Right hindlimb (tissue), 1 donor: ENCODE measurements at regions not wholly inside any gene's neighbourhood (a gene's known extent, or its start where the extent isn't known, plus 50 kb on each side); places are given as distances from the start of the nearest gene placed in this dataset.
"Not testable (repeated sequence)": the region's sequence is repeated elsewhere in the genome, so short reads cannot be mapped to it uniquely, and the experiment has no call there.

Experiments used
- DNase-seq: peaks from one replicate; pipeline ENCODE4 v3.0.0-alpha.2; 2018

GRCh38 chr1:224791362-224791941 is 138.0 kb upstream of the DNAH14 start:
- no peak for DNase-seq

DNA sequence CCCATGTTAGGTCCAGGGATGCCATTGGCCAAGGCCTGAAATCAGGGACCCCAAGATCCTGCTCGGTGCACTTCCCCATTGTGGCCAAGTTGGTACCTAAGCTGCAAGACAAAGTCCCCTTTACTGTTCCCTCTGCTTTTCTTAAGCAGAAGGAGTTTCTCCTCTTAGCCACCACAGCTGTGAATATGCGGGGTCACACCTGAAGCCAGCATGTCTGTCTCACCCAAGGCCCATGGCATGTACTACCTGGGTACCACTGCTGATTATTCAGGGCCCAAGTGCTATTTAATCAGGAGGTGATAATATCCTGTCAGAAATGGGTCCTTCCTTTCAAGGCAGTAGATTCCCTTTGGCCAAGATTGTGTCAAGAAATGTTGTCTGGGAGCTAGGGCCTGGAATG is 133.9 kb upstream of the DNAH14 start:
- DNase-seq, result no peak

DNA sequence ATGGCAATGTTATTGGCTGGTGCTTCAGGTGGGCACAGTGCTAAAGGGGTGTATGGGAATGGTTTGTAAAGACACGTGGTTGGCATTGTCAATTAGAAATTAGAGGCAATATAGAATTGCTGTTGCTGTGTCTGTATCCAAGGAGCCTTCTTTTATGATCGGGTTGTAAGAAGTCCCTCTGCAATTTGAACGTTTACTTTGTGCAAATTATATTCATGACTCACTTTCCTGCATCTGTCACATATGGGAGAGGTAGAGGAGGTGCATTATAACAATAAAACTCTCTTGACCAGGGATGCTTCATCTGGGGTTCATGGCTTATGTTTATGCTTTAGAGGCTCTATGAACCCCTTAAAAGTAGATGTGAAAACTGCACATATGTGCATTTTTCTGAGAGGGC is 130.4 kb upstream of the DNAH14 start:
- DNase-seq, result no peak

DNA sequence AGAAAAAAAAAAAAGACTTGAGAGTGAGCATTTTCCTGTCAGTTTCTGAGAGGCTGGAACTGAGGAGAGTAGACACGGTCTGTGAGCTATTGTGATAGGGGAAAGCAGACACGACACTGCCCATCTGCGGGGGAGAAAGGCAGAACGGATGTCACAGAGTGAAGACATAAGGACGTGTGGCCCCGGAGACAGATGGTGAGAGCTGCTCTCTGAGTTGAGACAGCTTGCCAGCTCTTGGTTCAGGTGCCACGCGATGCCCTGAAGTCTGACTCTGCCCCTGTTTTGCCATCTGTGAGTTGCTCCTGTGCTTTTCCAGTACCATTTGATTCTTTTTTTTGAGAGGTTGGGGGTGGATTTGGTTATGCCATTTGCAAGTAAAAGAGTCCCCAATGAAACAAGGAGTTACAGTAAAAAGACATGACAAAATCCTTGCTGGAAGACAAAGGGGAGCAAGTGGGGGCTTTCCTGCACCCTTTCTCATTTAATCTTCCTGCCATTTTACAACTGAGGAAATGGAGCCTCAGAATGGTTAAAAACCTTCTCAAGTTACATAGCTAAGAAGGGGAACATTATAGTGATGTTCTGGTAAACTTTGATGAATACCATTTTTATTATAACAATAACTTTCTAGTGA is 128.9 kb upstream of the DNAH14 start:
- no peak for DNase-seq

- no peak for DNase-seq
Measured at GRCh38 chr1:224801844-224802490, 127.5 kb upstream of the DNAH14 start.

GRCh38 chr1:224802617-224803016 is 126.9 kb upstream of the DNAH14 start:
- DNase-seq, result no peak

DNA sequence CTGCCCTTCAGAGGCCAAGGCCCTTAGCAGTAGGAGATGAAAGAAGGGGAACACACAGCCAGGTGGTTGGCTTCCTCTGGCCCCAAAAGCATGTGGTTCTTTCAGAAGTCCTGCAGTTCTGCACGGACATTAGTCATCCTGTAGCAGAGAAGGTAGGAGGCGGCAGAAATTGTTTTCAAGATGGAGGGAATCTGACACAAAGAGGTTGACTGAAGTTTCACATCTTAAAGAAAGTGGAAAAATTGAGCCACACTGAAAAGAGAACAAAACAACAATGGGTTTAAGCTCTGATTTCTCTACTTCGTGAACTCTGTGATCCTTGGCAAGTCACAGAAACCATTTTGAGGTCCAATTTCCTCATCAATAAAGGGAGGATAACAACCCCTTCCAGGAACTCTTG is 125.3 kb upstream of the DNAH14 start:
- DNase-seq, result no peak

DNA sequence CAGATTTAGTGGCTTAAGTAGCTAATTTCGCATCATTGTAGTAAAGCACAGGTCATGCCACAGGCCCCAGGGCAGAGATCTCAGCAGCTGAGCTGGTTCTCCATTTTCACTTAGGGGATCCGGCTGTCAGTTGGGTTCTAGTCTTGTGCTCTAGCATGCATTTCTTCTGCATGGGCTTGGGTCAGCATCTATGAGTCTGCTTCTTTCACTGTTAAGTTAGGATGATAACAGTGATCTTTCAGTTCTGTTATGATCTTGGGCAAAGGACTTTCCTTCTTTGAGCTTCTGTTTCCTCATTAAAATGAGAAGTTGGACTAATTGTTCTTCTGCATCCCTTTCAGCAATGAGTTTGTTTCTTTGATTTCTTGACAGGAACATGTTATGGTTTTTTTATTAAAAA is 123.6 kb upstream of the DNAH14 start:
- DNase-seq, result no peak

DNA sequence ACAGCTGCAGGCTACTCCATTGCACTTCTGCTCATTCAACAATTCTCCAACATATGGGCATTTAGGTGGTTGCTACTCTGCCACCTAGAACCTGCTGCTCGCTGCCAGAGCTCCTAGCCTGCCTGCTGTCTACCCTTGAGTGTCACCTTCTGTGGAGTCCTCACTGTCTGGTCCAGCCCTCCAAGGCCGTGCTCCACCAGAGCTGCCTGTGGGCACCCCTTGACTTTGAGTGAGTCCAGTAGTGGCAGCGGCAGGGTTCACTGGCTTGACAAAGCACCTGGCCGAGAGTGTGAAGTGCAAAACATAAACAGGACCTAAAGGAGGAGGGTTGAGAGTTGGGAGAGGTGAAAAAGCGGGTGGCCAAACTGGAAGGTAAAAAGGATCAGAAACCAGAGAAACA is 120.3 kb upstream of the DNAH14 start:
- no peak for DNase-seq

DNA sequence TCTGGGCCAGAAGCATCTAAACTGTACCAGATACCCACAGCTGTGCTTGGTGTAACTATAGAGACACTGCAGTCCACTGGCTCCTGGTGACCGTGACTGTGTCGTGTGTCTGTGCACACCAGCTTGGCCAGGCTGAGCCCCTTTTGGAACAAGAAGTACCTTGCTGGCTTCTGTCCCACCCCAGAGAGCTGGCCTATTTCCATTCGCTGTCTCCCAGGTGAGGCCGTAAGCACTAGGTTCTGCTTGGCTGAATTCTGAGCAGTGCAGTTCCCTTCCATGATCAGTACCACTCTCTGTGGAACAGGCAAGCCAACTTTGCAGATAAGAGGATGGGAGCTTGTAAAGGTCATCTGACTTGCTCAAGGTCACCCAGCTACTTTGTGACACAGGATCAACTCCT is 119.9 kb upstream of the DNAH14 start:
- DNase-seq, result no peak

- no peak for DNase-seq
Measured at GRCh38 chr1:224811564-224811963, 117.9 kb upstream of the DNAH14 start.

GRCh38 chr1:224815647-224816046 is 113.8 kb upstream of the DNAH14 start:
- DNase-seq, result no peak

GRCh38 chr1:224816062-224816461 is 113.4 kb upstream of the DNAH14 start:
- DNase-seq, result no peak

DNA sequence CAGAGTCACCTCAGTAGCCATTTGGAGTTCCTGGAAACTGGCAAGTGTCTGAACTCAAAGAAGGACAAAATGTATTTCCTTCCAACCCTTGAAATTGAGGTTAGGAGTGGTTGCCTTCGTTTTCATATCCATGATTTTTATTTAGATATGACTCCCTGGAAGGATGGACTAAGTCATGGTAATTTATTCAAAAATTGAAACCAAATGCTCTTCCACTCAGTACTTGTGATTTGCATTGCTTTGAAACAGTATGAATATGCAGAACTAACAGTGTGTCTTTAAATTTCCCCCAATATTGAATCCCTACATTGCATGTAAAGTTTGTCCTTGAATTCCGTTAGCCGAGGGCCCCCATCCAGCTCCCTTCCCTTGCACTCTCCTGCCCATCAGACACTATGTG is 112.1 kb upstream of the DNAH14 start:
- DNase-seq, result no peak

- no peak for DNase-seq
Measured at GRCh38 chr1:224819861-224820260, 109.6 kb upstream of the DNAH14 start.

DNA sequence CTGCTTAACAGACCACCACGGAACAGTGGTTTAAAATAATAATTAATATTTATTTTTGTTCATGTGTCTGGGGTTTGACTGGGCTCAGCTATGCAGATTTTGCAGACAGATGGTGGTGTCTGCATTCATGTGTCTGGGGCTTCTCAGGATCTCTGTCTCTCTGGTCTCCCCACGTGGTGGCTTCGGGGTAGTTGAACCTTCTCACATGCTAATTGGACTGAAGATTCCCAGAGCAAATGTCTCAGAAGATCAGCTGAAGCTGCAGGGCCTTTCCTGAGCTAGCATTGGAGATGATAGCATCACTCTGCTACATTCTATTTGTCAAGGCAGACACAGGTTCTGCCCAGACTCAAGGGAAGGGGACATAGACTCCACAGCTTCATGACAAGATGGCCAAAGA is 109.1 kb upstream of the DNAH14 start:
- DNase-seq, result no peak

DNA sequence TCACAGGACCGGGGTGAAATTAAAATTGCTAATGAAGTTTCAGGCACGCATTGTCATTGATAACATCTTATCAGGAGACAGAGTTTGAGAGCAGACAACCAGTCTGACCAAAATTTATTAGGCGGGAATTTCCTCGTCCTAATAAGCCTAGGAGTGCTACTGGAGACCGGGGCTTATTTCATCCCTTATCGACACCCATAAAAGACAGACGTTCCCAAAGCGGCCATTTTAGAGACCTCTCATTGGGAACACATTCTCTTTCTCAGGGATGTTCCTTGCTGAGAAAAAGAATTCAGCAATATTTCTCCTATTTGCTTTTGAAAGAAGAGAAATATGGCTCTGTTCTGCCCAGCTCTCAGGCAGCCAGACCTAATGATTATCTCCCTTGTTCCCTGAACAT is 107.7 kb upstream of the DNAH14 start:
- DNase-seq, result not testable (repeated sequence)

DNA sequence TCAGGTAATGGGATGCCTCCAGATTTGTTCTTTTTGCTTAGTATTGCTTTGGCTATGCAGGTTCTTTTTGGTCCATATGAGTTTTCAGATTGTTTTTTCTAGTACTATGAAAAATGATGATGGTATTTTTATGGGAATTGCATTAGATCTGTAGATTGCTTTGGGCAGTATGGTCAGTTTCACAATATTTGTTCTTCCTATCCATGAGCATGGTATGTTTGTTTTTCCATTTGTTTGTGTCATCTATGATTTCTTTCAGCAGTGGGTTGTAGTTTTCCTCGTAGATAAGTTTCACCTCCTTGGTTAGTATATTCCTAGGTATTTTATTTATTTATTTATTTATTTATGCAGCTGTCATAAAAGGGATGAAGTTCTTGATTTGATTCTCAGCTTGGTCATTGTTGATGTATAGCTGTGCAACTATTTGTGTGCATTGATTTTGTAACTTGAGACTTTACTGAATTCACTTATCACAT is 103.9 kb upstream of the DNAH14 start:
- DNase-seq, result no peak

GRCh38 chr1:224828691-224829090 is 100.8 kb upstream of the DNAH14 start:
- no peak for DNase-seq

- DNase-seq, result no peak
Measured at GRCh38 chr1:224831501-224831900, 98.0 kb upstream of the DNAH14 start.

DNA sequence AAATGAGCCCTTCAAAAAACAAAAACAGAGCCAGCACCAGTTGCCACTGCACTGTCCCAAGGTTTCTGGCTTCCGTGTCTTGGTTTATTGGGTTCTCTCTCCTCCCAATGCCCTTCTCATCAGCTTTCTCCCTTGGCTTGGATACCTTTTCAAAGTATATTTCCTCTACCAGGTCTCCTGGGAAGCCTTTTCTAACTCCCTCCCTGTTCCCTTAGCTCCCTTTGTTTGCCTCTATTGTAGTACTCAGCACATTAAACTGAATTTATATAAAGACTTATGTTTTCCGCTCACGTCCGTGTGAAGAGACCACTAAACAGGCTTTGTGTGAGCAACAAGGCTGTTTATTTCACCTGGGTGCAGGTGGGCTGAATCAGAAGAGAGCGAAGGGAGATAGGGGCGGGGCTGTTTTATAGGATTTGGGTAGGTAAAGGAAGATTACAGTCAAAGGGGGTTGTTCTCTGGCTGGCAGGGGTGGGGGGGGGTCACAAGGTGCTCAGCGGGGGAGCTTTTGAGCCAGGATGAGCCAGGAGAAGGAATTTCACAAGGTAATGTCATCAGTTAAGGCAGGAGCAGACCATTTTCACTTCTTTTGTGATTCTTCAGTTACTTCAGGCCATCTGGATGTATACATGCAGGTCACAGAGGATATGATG is 89.7 kb upstream of the DNAH14 start:
- not testable (repeated sequence) for DNase-seq

GRCh38 chr1:224841803-224842202 is 87.7 kb upstream of the DNAH14 start:
- DNase-seq, result not testable (repeated sequence)

GRCh38 chr1:224846119-224846907 is 83.2 kb upstream of the DNAH14 start:
- no peak for DNase-seq
